IMR-90 (cell line): ENCODE measurements at regions not wholly inside any gene's neighbourhood (a gene's known extent, or its start where the extent isn't known, plus 50 kb on each side); places are given as distances from the start of the nearest gene placed in this dataset.

Experiments
- ATAC-seq: fragments of 200-7000 bp; cut with Tn5 transposase; 2 replicates; pipeline ENCODE4 v1.9.1; 2020; ENCODE audit warnings: low read depth, mild to moderate bottlenecking, moderate library complexity
- BruUV-seq: library from RNA; stranded (reverse); fragments of 400-500 nt; replicated peaks from 2 replicates; lab custom pipeline; 2021; lab: Mats Ljungman, UMichigan
- CTCF ChIA-PET: fragments of 300-600 bp; formaldehyde crosslinking; extraction: SDS; loops from one replicate; lab custom pipeline; 2021; ENCODE audit warnings: antibody characterized with exemption; lab: Yijun Ruan, JAX
- POLR2A ChIA-PET: fragments of 300-600 bp; sonication (Branson Sonifier 250); formaldehyde crosslinking; loops from one replicate; lab custom pipeline; 2022; ENCODE audit warnings: antibody characterized with exemption; ENCODE audit not compliant: unreplicated experiment; lab: Charles Lee
- DNase-seq: peaks from one replicate; pipeline ENCODE4 v3.0.0; 2013
- H2AFZ ChIP-seq: replicated peaks from 2 replicates; pipeline ENCODE3; 2013; ENCODE audit warnings: low read length, mild to moderate bottlenecking; ENCODE audit not compliant: poor library complexity
- H2AK5ac ChIP-seq: 2 replicates; pipeline ENCODE4 v1.6.1; 2013; ENCODE audit warnings: low read depth, low read length, inconsistent platforms
- H2AK9ac ChIP-seq: replicated peaks from 2 replicates; pipeline ENCODE3; 2013; ENCODE audit warnings: mild to moderate bottlenecking, low read depth, low read length, moderate library complexity; ENCODE audit not compliant: poor library complexity
- H2BK120ac ChIP-seq: 2 replicates; pipeline ENCODE4 v1.6.1; 2013; ENCODE audit warnings: low read depth, low read length, inconsistent platforms
- H2BK15ac ChIP-seq: 3 replicates; pipeline ENCODE4 v1.6.1; 2013; ENCODE audit warnings: low read depth, low read length, inconsistent platforms
- H2BK20ac ChIP-seq: 2 replicates; pipeline ENCODE4 v1.6.1; 2013; ENCODE audit warnings: low read depth, mild to moderate bottlenecking, inconsistent platforms, low read length, moderate library complexity
- H2BK5ac ChIP-seq: 2 replicates; pipeline ENCODE4 v1.6.1; 2013; ENCODE audit warnings: mild to moderate bottlenecking, low read depth, low read length, inconsistent platforms; ENCODE audit not compliant: poor library complexity, severe bottlenecking
- H3K14ac ChIP-seq: replicated peaks from 2 replicates; pipeline ENCODE4 v1.6.1; 2013; ENCODE audit warnings: low read depth, low read length, inconsistent platforms
- H3K18ac ChIP-seq: 2 replicates; pipeline ENCODE4 v1.6.1; 2013; ENCODE audit warnings: low read depth, low read length, control low read depth
- H3K23ac ChIP-seq: 2 replicates; pipeline ENCODE4 v1.6.1; 2013; ENCODE audit warnings: low read depth, low read length, inconsistent platforms
- H3K27ac ChIP-seq: 2 replicates; pipeline ENCODE4 v1.5.1; 2013; ENCODE audit warnings: mild to moderate bottlenecking, control low read depth, low read length; ENCODE audit not compliant: insufficient read depth
- H3K27me3 ChIP-seq: 2 replicates; pipeline ENCODE4 v1.6.1; 2013; ENCODE audit warnings: low read length; ENCODE audit not compliant: control insufficient read depth, insufficient read depth
- H3K36me3 ChIP-seq: 2 replicates; pipeline ENCODE4 v1.6.1; 2013; ENCODE audit warnings: low read length, mixed read lengths; ENCODE audit not compliant: control insufficient read depth, insufficient read depth
- H3K4ac ChIP-seq: 2 replicates; pipeline ENCODE4 v1.6.1; 2013; ENCODE audit warnings: low read depth, low read length, inconsistent platforms
- H3K4me1 ChIP-seq: 2 replicates; pipeline ENCODE4 v1.6.1; 2013; ENCODE audit warnings: low read length, mixed read lengths; ENCODE audit not compliant: control insufficient read depth, insufficient read depth
- H3K4me2 ChIP-seq: 2 replicates; pipeline ENCODE4 v1.6.1; 2013; ENCODE audit warnings: low read depth, mild to moderate bottlenecking, control low read depth, low read length, moderate library complexity
- H3K4me3 ChIP-seq: 2 replicates; pipeline ENCODE4 v1.5.1; 2013; ENCODE audit warnings: low read depth, mild to moderate bottlenecking, control low read depth, low read length, moderate library complexity; ENCODE audit not compliant: insufficient read depth
- H3K56ac ChIP-seq: 2 replicates; pipeline ENCODE4 v1.6.1; 2013; ENCODE audit warnings: low read length, inconsistent platforms; ENCODE audit not compliant: insufficient read depth; ENCODE audit errors: extremely low read depth
- H3K79me1 ChIP-seq, 2 experiments: 2 replicates each; pipeline ENCODE4 v1.6.1; 2013; ENCODE audit warnings: low read length in 2 of 2, inconsistent platforms in 1 of 2, low read depth in 1 of 2
- H3K9ac ChIP-seq: 2 replicates; pipeline ENCODE4 v1.6.1; 2013; ENCODE audit warnings: low read depth, low read length, control low read depth
- H3K9me1 ChIP-seq: 2 replicates; pipeline ENCODE4 v1.6.1; 2013; ENCODE audit warnings: low read length, inconsistent platforms; ENCODE audit not compliant: insufficient read depth
- H3K9me3 ChIP-seq: 2 replicates; pipeline ENCODE4 v1.6.1; 2013; ENCODE audit warnings: low read length; ENCODE audit not compliant: control insufficient read depth, insufficient read depth
- H4K20me1 ChIP-seq: 2 replicates; pipeline ENCODE4 v1.6.1; 2013; ENCODE audit warnings: low read length, inconsistent platforms; ENCODE audit not compliant: insufficient read depth
- H4K5ac ChIP-seq: 2 replicates; pipeline ENCODE4 v1.6.1; 2013; ENCODE audit warnings: mild to moderate bottlenecking, low read depth, low read length, control low read depth
- H4K8ac ChIP-seq, 2 experiments: 2 replicates each; pipeline ENCODE4 v1.6.1; 2013; ENCODE audit warnings: low read depth in 2 of 2, low read length in 2 of 2, control low read depth in 1 of 2, inconsistent platforms in 1 of 2
- H4K91ac ChIP-seq: 2 replicates; pipeline ENCODE4 v1.6.1; 2013; ENCODE audit warnings: low read depth, low read length, inconsistent platforms; ENCODE audit not compliant: insufficient read depth
- CHD1 ChIP-seq: IDR thresholded peaks from 2 replicates; pipeline ENCODE4 v1.6.1; 2012; ENCODE audit warnings: low read depth, low read length, improper control_type of control experiment
- ELK1 ChIP-seq: fragments of 150-350 bp; IDR thresholded peaks from 2 replicates; pipeline ENCODE4 v1.6.1; 2016; ENCODE audit warnings: low read depth, mild to moderate bottlenecking, low read length, moderate library complexity, borderline replicate concordance
- MXI1 ChIP-seq: IDR thresholded peaks from 2 replicates; pipeline ENCODE4 v1.6.1; 2012; ENCODE audit warnings: low read depth, mild to moderate bottlenecking, low read length, moderate library complexity, borderline replicate concordance
- NFE2L2 ChIP-seq: fragments of 150-350 bp; IDR thresholded peaks from 2 replicates; pipeline ENCODE4 v1.6.1; 2016; ENCODE audit warnings: low read depth, mild to moderate bottlenecking, low read length
- POLR2A ChIP-seq: IDR thresholded peaks from 2 replicates; pipeline ENCODE4 v1.6.1; 2012; ENCODE audit warnings: mild to moderate bottlenecking, low read depth, low read length
- RAD21 ChIP-seq: IDR thresholded peaks from 2 replicates; pipeline ENCODE4 v1.6.1; 2012; ENCODE audit warnings: low read length, improper control_type of control experiment
- SMC3 ChIP-seq: fragments of 150-350 bp; IDR thresholded peaks from 2 replicates; pipeline ENCODE4 v1.6.1; 2016; ENCODE audit warnings: low read depth, mild to moderate bottlenecking, antibody characterized with exemption, low read length, moderate library complexity
- USF2 ChIP-seq: fragments of 150-350 bp; IDR thresholded peaks from 2 replicates; pipeline ENCODE4 v1.6.1; 2017; ENCODE audit warnings: mild to moderate bottlenecking, antibody characterized with exemption, low read length, low read depth
- WGBS, 2 experiments: methylation state at CpG; one replicate each; pipeline versions ENCODE4 v1.1.5 to v1.1.7; 2013; ENCODE audit warnings: missing lambda C conversion rate in 2 of 2; ENCODE audit not compliant: insufficient read length in 1 of 2; ENCODE audit errors: extremely low coverage in 2 of 2; 5-methylcytosine and 5-hydroxymethylcytosine counted together
- dilution Hi-C: fragments of 300-500 bp; cut with HindIII; formaldehyde crosslinking; loops from one replicate; pipeline ENCODE4 v1.14.3; 2018; ENCODE audit warnings: low sequenced_read_pairs; ENCODE audit not compliant: unreplicated experiment
- in situ Hi-C: fragments of 300-500 bp; cut with MboI; formaldehyde crosslinking; loops from 3 replicates; pipeline ENCODE4 v1.14.3; 2019; ENCODE audit warnings: low sequenced_read_pairs, inconsistent platforms, mixed read lengths
- intact Hi-C: fragments of 100-400 bp; cut with micrococcal nuclease; formaldehyde crosslinking; loops from 2 replicates; pipeline ENCODE4 v1.10.0; 2022

GRCh38 chr1:181896824-181897223, 164.7 kb downstream of the ZNF648 start:
- Histone ChIP-seq H3K27ac (no peak overlapping the region), H3K36me3 (no peaks in the 10 kb centered on the region), H2AK9ac (no peak overlapping the region), H3K23ac (no peak overlapping the region), H3K9ac (no peak overlapping the region), H2BK20ac (no peak overlapping the region), H3K4ac (no peak overlapping the region), H3K4me2 (no peak overlapping the region), H3K14ac (no peak overlapping the region), H3K79me1 (no peaks in the 10 kb centered on the region), H2BK5ac (no peak overlapping the region), H3K9me3 (peaks cover 5% of the 10 kb centered on the region), H3K9me1 (no peaks in the 10 kb centered on the region), H2BK15ac (no peak overlapping the region), H3K18ac (no peak overlapping the region), H3K56ac (no peak overlapping the region), H3K27me3 (no peaks in the 10 kb centered on the region), H3K4me3 (no peak overlapping the region), H4K8ac (no peak overlapping the region), H4K5ac (no peak overlapping the region), H2AFZ (no peak overlapping the region), H2BK120ac (no peak overlapping the region), H2AK5ac (no peak overlapping the region), H4K91ac (no peak overlapping the region), H4K20me1 (no peaks in the 10 kb centered on the region), H3K4me1 (no peaks in the 10 kb centered on the region)
- dilution Hi-C loops: no loop called here
- ATAC-seq: no peak
- no CpG with 5 or more reads among the region's 2 CpGs for WGBS, 2 experiments
- TF ChIP-seq USF2 (no peak), RAD21 (no peak), POLR2A (no peak), CHD1 (no peak), SMC3 (no peak), NFE2L2 (no peak), ELK1 (no peak), MXI1 (no peak)
- BruUV-seq: no TSS peak
- POLR2A ChIA-PET: no interaction called here
- in situ Hi-C loops: no loop called here
- CTCF ChIA-PET: no interaction called here
- intact Hi-C loops: no loop called here
- no peak for DNase-seq
